ENCODE measurements at regions not wholly inside any gene's neighbourhood (a gene's known extent, or its start where the extent isn't known, plus 50 kb on each side); places are given as distances from the start of the nearest gene placed in this dataset.

GRCh38 chr16:54510685-54511221, 224.2 kb upstream of the IRX3 start:
- no peak overlapping the region for H3K4me3 ChIP-seq (ENCODE audit: low read depth in 1 of 2, low read length in 2 of 2)
- no peaks in the 10 kb centered on the region for H3K9me3 ChIP-seq (ENCODE audit: control insufficient read depth in 2 of 2, insufficient read depth in 1 of 2, low read depth in 1 of 2, low read length in 1 of 2)
- H3K36me3 ChIP-seq (ENCODE audit: control insufficient read depth in 2 of 2, insufficient read depth in 2 of 2, low read length in 1 of 2): no peaks in the 10 kb centered on the region
- no peaks in the 10 kb centered on the region for H3K4me1 ChIP-seq (ENCODE audit: control insufficient read depth in 2 of 2, insufficient read depth in 2 of 2, low read length in 1 of 2)
- H3K27ac ChIP-seq (ENCODE audit: low read depth in 2 of 2, low read length in 1 of 2): no peak overlapping the region
- H3K27me3 ChIP-seq (ENCODE audit: control insufficient read depth in 1 of 2, insufficient read depth in 2 of 2, low read length in 2 of 2): no peaks in the 10 kb centered on the region
- 74 to 79% methylated on average over 10 of the region's 10 CpGs for WGBS, 2 donors

GRCh38 chr16:54509456-54509855, 222.9 kb upstream of the IRX3 start:
- no peak overlapping the region for H3K4me3 ChIP-seq (ENCODE audit: low read depth in 1 of 2, low read length in 2 of 2)
- H3K9me3 ChIP-seq (ENCODE audit: control insufficient read depth in 2 of 2, insufficient read depth in 1 of 2, low read depth in 1 of 2, low read length in 1 of 2): no peaks in the 10 kb centered on the region
- H3K4me1 ChIP-seq (ENCODE audit: control insufficient read depth in 2 of 2, insufficient read depth in 2 of 2, low read length in 1 of 2): no peaks in the 10 kb centered on the region
- no peak overlapping the region for H3K27ac ChIP-seq (ENCODE audit: low read depth in 2 of 2, low read length in 1 of 2)
- WGBS, 2 donors: 68 to 72% methylated on average over 11 of the region's 11 CpGs
- H3K27me3 ChIP-seq (ENCODE audit: control insufficient read depth in 1 of 2, insufficient read depth in 2 of 2, low read length in 2 of 2): no peaks in the 10 kb centered on the region
- H3K36me3 ChIP-seq (ENCODE audit: control insufficient read depth in 2 of 2, insufficient read depth in 2 of 2, low read length in 1 of 2): no peaks in the 10 kb centered on the region

- Histone ChIP-seq H3K27me3 (ENCODE audit: control insufficient read depth in 1 of 2, insufficient read depth in 2 of 2, low read length in 2 of 2) (no peaks in the 10 kb centered on the region), H3K4me1 (ENCODE audit: control insufficient read depth in 2 of 2, insufficient read depth in 2 of 2, low read length in 1 of 2) (no peaks in the 10 kb centered on the region), H3K27ac (ENCODE audit: low read depth in 2 of 2, low read length in 1 of 2) (no peak overlapping the region), H3K4me3 (ENCODE audit: low read depth in 1 of 2, low read length in 2 of 2) (no peak overlapping the region), H3K9me3 (ENCODE audit: control insufficient read depth in 2 of 2, insufficient read depth in 1 of 2, low read depth in 1 of 2, low read length in 1 of 2) (no peaks in the 10 kb centered on the region), H3K36me3 (ENCODE audit: control insufficient read depth in 2 of 2, insufficient read depth in 2 of 2, low read length in 1 of 2) (no peaks in the 10 kb centered on the region)
- WGBS, 2 donors: 76 to 81% methylated on average over 12 of the region's 12 CpGs
These were observed 221.8 kb upstream of the IRX3 start for GRCh38 chr16:54508351-54508750.

GRCh38 chr16:54506741-54507500, 220.3 kb upstream of the IRX3 start:
- 45 to 62% methylated on average over 11 of the region's 11 CpGs for WGBS, 2 donors

GRCh38 chr16:54506214-54506580, 219.6 kb upstream of the IRX3 start:
- 69 to 77% methylated on average over 8 of the region's 8 CpGs for WGBS, 2 donors
- no peaks in the 10 kb centered on the region for H3K27me3 ChIP-seq (ENCODE audit: control insufficient read depth in 1 of 2, insufficient read depth in 2 of 2, low read length in 2 of 2)
- H3K4me1 ChIP-seq (ENCODE audit: control insufficient read depth in 2 of 2, insufficient read depth in 2 of 2, low read length in 1 of 2): no peaks in the 10 kb centered on the region

More at GRCh38 chr16:54506741-54507500, 220.3 kb upstream of the IRX3 start:
- no peak overlapping the region for H3K27ac ChIP-seq (ENCODE audit: low read depth in 2 of 2, low read length in 1 of 2)
- no peaks in the 10 kb centered on the region for H3K27me3 ChIP-seq (ENCODE audit: control insufficient read depth in 1 of 2, insufficient read depth in 2 of 2, low read length in 2 of 2)
- no peak overlapping the region for H3K4me3 ChIP-seq (ENCODE audit: low read depth in 1 of 2, low read length in 2 of 2)
- H3K36me3 ChIP-seq (ENCODE audit: control insufficient read depth in 2 of 2, insufficient read depth in 2 of 2, low read length in 1 of 2): no peaks in the 10 kb centered on the region
- no peaks in the 10 kb centered on the region for H3K9me3 ChIP-seq (ENCODE audit: control insufficient read depth in 2 of 2, insufficient read depth in 1 of 2, low read depth in 1 of 2, low read length in 1 of 2)
- H3K4me1 ChIP-seq (ENCODE audit: control insufficient read depth in 2 of 2, insufficient read depth in 2 of 2, low read length in 1 of 2): no peaks in the 10 kb centered on the region

GRCh38 chr16:54505549-54506213, 219.1 kb upstream of the IRX3 start:
- 62 to 63% methylated on average over 10 of the region's 10 CpGs for WGBS, 2 donors
- no peaks in the 10 kb centered on the region for H3K9me3 ChIP-seq (ENCODE audit: control insufficient read depth in 2 of 2, insufficient read depth in 1 of 2, low read depth in 1 of 2, low read length in 1 of 2)

More at GRCh38 chr16:54506214-54506580, 219.6 kb upstream of the IRX3 start:
- no peak overlapping the region for H3K4me3 ChIP-seq (ENCODE audit: low read depth in 1 of 2, low read length in 2 of 2)
- H3K36me3 ChIP-seq (ENCODE audit: control insufficient read depth in 2 of 2, insufficient read depth in 2 of 2, low read length in 1 of 2): no peaks in the 10 kb centered on the region
- no peaks in the 10 kb centered on the region for H3K9me3 ChIP-seq (ENCODE audit: control insufficient read depth in 2 of 2, insufficient read depth in 1 of 2, low read depth in 1 of 2, low read length in 1 of 2)
- no peak overlapping the region for H3K27ac ChIP-seq (ENCODE audit: low read depth in 2 of 2, low read length in 1 of 2)

GRCh38 chr16:54504372-54504771, 217.8 kb upstream of the IRX3 start:
- Histone ChIP-seq H3K36me3 (ENCODE audit: control insufficient read depth in 2 of 2, insufficient read depth in 2 of 2, low read length in 1 of 2) (no peaks in the 10 kb centered on the region), H3K27ac (ENCODE audit: low read depth in 2 of 2, low read length in 1 of 2) (no peak overlapping the region), H3K27me3 (ENCODE audit: control insufficient read depth in 1 of 2, insufficient read depth in 2 of 2, low read length in 2 of 2) (no peaks in the 10 kb centered on the region), H3K9me3 (ENCODE audit: control insufficient read depth in 2 of 2, insufficient read depth in 1 of 2, low read depth in 1 of 2, low read length in 1 of 2) (no peaks in the 10 kb centered on the region), H3K4me1 (ENCODE audit: control insufficient read depth in 2 of 2, insufficient read depth in 2 of 2, low read length in 1 of 2) (no peaks in the 10 kb centered on the region), H3K4me3 (ENCODE audit: low read depth in 1 of 2, low read length in 2 of 2) (no peak overlapping the region)
- WGBS, 2 donors: 57 to 74% methylated on average over 12 of the region's 12 CpGs

More at GRCh38 chr16:54505549-54506213, 219.1 kb upstream of the IRX3 start:
- H3K36me3 ChIP-seq (ENCODE audit: control insufficient read depth in 2 of 2, insufficient read depth in 2 of 2, low read length in 1 of 2): no peaks in the 10 kb centered on the region
- no peaks in the 10 kb centered on the region for H3K4me1 ChIP-seq (ENCODE audit: control insufficient read depth in 2 of 2, insufficient read depth in 2 of 2, low read length in 1 of 2)
- H3K27ac ChIP-seq (ENCODE audit: low read depth in 2 of 2, low read length in 1 of 2): no peak overlapping the region
- no peak overlapping the region for H3K4me3 ChIP-seq (ENCODE audit: low read depth in 1 of 2, low read length in 2 of 2)
- H3K27me3 ChIP-seq (ENCODE audit: control insufficient read depth in 1 of 2, insufficient read depth in 2 of 2, low read length in 2 of 2): no peaks in the 10 kb centered on the region

- H3K4me1 ChIP-seq (ENCODE audit: control insufficient read depth in 2 of 2, insufficient read depth in 2 of 2, low read length in 1 of 2): no peaks in the 10 kb centered on the region
- no peaks in the 10 kb centered on the region for H3K36me3 ChIP-seq (ENCODE audit: control insufficient read depth in 2 of 2, insufficient read depth in 2 of 2, low read length in 1 of 2)
- WGBS, 2 donors: 71 to 72% methylated on average over 2 of the region's 2 CpGs
- no peak overlapping the region for H3K4me3 ChIP-seq (ENCODE audit: low read depth in 1 of 2, low read length in 2 of 2)
- H3K9me3 ChIP-seq (ENCODE audit: control insufficient read depth in 2 of 2, insufficient read depth in 1 of 2, low read depth in 1 of 2, low read length in 1 of 2): no peaks in the 10 kb centered on the region
- no peaks in the 10 kb centered on the region for H3K27me3 ChIP-seq (ENCODE audit: control insufficient read depth in 1 of 2, insufficient read depth in 2 of 2, low read length in 2 of 2)
- no peak overlapping the region for H3K27ac ChIP-seq (ENCODE audit: low read depth in 2 of 2, low read length in 1 of 2)
These were observed 217.3 kb upstream of the IRX3 start for GRCh38 chr16:54503856-54504219.

- 61 to 64% methylated on average over 9 of the region's 9 CpGs for WGBS, 2 donors
- H3K36me3 ChIP-seq (ENCODE audit: control insufficient read depth in 2 of 2, insufficient read depth in 2 of 2, low read length in 1 of 2): no peaks in the 10 kb centered on the region
- H3K4me3 ChIP-seq (ENCODE audit: low read depth in 1 of 2, low read length in 2 of 2): no peak overlapping the region
- no peaks in the 10 kb centered on the region for H3K27me3 ChIP-seq (ENCODE audit: control insufficient read depth in 1 of 2, insufficient read depth in 2 of 2, low read length in 2 of 2)
- no peaks in the 10 kb centered on the region for H3K9me3 ChIP-seq (ENCODE audit: control insufficient read depth in 2 of 2, insufficient read depth in 1 of 2, low read depth in 1 of 2, low read length in 1 of 2)
- no peaks in the 10 kb centered on the region for H3K4me1 ChIP-seq (ENCODE audit: control insufficient read depth in 2 of 2, insufficient read depth in 2 of 2, low read length in 1 of 2)
- no peak overlapping the region for H3K27ac ChIP-seq (ENCODE audit: low read depth in 2 of 2, low read length in 1 of 2)
These were observed 216.6 kb upstream of the IRX3 start for GRCh38 chr16:54503011-54503855.
